HEK293 (cell line): ENCODE measurements at regions not wholly inside any gene's neighbourhood (a gene's known extent, or its start where the extent isn't known, plus 50 kb on each side); places are given as distances from the start of the nearest gene placed in this dataset.

Experiments
- CTCF ChIA-PET: fragments of 350-600 bp; formaldehyde crosslinking; extraction: SDS; loops from one replicate; lab custom pipeline; 2021; ENCODE audit warnings: antibody characterized with exemption; lab: Yijun Ruan, JAX
- POLR2A ChIA-PET: fragments of 300-600 bp; formaldehyde crosslinking; extraction: SDS; loops from one replicate; lab custom pipeline; 2020; ENCODE audit warnings: antibody characterized with exemption, inconsistent platforms; lab: Yijun Ruan, JAX
- H3K27ac ChIP-seq: fragments of 200-500 bp; sonication (Bioruptor generic); 2 replicates; pipeline ENCODE4 v1.5.1; 2014; ENCODE audit warnings: low read depth, low read length, control low read depth, inconsistent platforms; ENCODE audit errors: extremely low read depth
- H3K36me3 ChIP-seq, 2 experiments: fragments of 200-500 bp in 1 of 2; sonication (Bioruptor generic) in 1 of 2; 1 replicate in 1 of 2; 2 replicates in 1 of 2; pipeline ENCODE4 v1.5.1; 2014 to 2017; ENCODE audit warnings: inconsistent platforms in 2 of 2, low read length in 2 of 2; ENCODE audit not compliant: control insufficient read depth in 2 of 2, insufficient read depth in 1 of 2
- H3K4me1 ChIP-seq: fragments of 200-500 bp; sonication (Bioruptor generic); 2 replicates; pipeline ENCODE4 v1.5.1; 2014; ENCODE audit warnings: mild to moderate bottlenecking, low read length, inconsistent platforms; ENCODE audit not compliant: control insufficient read depth, insufficient read depth
- H3K4me3 ChIP-seq: 2 replicates; pipeline ENCODE4 v1.5.1; 2011; ENCODE audit warnings: low read depth, mild to moderate bottlenecking, control low read depth, low read length, moderate library complexity
- H3K9me3 ChIP-seq: fragments of 200-500 bp; sonication (Bioruptor generic); 2 replicates; pipeline ENCODE4 v1.5.1; 2014; ENCODE audit warnings: low read depth, low read length, inconsistent platforms; ENCODE audit not compliant: control insufficient read depth, insufficient read depth
- GLIS1 ChIP-seq: fragments of 450-650 bp; formaldehyde crosslinking; IDR thresholded peaks from 2 replicates; pipeline ENCODE4 v1.5.1; 2016; ENCODE audit warnings: missing biosample characterization, missing genetic modification characterization
- ZIC2 ChIP-seq: fragments of 450-650 bp; formaldehyde crosslinking; IDR thresholded peaks from 2 replicates; pipeline ENCODE4 v1.5.1; 2016; ENCODE audit warnings: missing biosample characterization, missing genetic modification characterization
- ZNF248 ChIP-seq: fragments of 450-650 bp; formaldehyde crosslinking; IDR thresholded peaks from 2 replicates; pipeline ENCODE4 v1.5.1; 2017; ENCODE audit warnings: missing biosample characterization, missing genetic modification characterization
- ZNF521 ChIP-seq: fragments of 450-650 bp; formaldehyde crosslinking; IDR thresholded peaks from 2 replicates; pipeline ENCODE4 v1.5.1; 2017; ENCODE audit warnings: missing biosample characterization, mild to moderate bottlenecking, missing genetic modification characterization
- ZNF596 ChIP-seq: fragments of 450-650 bp; IDR thresholded peaks from 2 replicates; pipeline ENCODE4 v1.5.0; 2018; ENCODE audit warnings: missing biosample characterization, mild to moderate bottlenecking, missing genetic modification characterization, moderate library complexity
- ZNF692 ChIP-seq: fragments of 450-650 bp; formaldehyde crosslinking; IDR thresholded peaks from 2 replicates; pipeline ENCODE4 v1.5.1; 2016; ENCODE audit warnings: missing biosample characterization, missing genetic modification characterization
- ZXDB ChIP-seq: fragments of 450-650 bp; formaldehyde crosslinking; IDR thresholded peaks from 2 replicates; pipeline ENCODE4 v1.5.1; 2016; ENCODE audit warnings: missing biosample characterization, missing genetic modification characterization
- TF ChIP-seq, protein P1 (sequence below): fragments of 450-650 bp; formaldehyde crosslinking; IDR thresholded peaks from 2 replicates; pipeline ENCODE4 v1.5.1; 2016; ENCODE audit warnings: missing biosample characterization, missing genetic modification characterization
- TF ChIP-seq, protein P2 (sequence below): sonication (generic); formaldehyde crosslinking; IDR thresholded peaks from 2 replicates; pipeline ENCODE4 v1.8.1; 2022; ENCODE audit warnings: mild to moderate bottlenecking, moderate library complexity, missing genetic modification reagents

GRCh38 chr1:232557502-232558191 is 72.3 kb downstream of the SIPA1L2 start:
- ChIA-PET POLR2A (interaction anchor here (0.7 to 1.3 kb wide), 2 partner anchors 10 to 20 kb away, joined by 3 to 4 read pairs; no protein-coding TSS in a partner anchor), CTCF (interaction anchor here (0.6 kb wide), 1 partner anchor 678 kb away, joined by 3 read pairs; no protein-coding TSS in a partner anchor)
- H3K36me3 ChIP-seq = no peaks in the 10 kb centered on the region
- peak overlapping the region; percentile 0; the same call in 1 of the 2 replicates for H3K27ac ChIP-seq
- no peaks in the 10 kb centered on the region for H3K9me3 ChIP-seq
- TF ChIP-seq ZIC2 (tag by site-specific recombination) = 0 out of 2 replicates have a peak, but pooled peaks have one; percentile 12
- no peak for TF ChIP-seq ZNF248 (tag by site-specific recombination)
- TF ChIP-seq GLIS1 (tag by site-specific recombination) = peak; percentile 34; the same call in 1 of the 2 replicates
- no peak overlapping the region for H3K4me3 ChIP-seq
- peaks cover 72% of the 10 kb centered on the region for H3K4me1 ChIP-seq

DNA sequence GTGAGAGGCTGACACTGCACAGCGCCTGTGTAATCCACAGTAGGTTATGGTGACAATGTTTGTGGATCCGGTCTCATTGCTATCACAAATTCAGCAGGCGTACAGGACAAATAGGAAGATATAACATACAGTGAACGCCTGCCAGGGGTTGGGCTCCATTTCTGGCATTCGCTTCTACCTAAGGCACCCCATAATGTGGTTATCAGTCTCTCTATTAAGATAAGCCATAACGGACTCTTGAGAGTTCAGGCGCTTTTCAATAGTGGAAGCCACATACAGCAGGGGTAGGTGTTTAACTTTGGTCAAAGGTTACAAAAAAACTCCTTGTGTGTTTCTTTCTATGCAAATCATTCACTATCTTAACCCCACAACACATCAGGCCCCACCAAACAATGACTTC is 72.8 kb downstream of the SIPA1L2 start:
- ChIA-PET CTCF (interaction anchor here (0.6 to 2.3 kb wide), 3 partner anchors 70 to 679 kb away, joined by 3 to 9 read pairs (median 3); no protein-coding TSS in a partner anchor), POLR2A (interaction anchor here (1.1 to 1.9 kb wide), 4 partner anchors 9 to 1219 kb away, joined by 3 to 7 read pairs (median 3); partner anchors contain the start of genes EXOC8 and SPRTN)
- H3K4me1 ChIP-seq = peaks cover 70% of the 10 kb centered on the region
- H3K9me3 ChIP-seq = no peaks in the 10 kb centered on the region
- no peak for TF ChIP-seq ZNF521 (tag by site-specific recombination)
- TF ChIP-seq, protein P1, sequence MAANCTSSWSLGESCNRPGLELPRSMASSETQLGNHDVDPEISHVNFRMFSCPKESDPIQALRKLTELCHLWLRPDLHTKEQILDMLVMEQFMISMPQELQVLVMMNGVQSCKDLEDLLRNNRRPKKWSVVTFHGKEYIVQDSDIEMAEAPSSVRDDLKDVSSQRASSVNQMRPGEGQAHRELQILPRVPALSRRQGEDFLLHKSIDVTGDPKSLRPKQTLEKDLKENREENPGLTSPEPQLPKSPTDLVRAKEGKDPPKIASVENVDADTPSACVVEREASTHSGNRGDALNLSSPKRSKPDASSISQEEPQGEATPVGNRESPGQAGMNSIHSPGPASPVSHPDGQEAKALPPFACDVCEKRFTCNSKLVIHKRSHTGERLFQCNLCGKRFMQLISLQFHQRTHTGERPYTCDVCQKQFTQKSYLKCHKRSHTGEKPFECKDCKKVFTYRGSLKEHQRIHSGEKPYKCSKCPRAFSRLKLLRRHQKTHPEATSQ (tag by site-specific recombination) = no peak
- TF ChIP-seq ZXDB (tag by site-specific recombination) = 0 out of 2 replicates have a peak, but pooled peaks have one; percentile 17
- TF ChIP-seq ZNF596 = 0 out of 2 replicates have a peak, but pooled peaks have one; percentile 4
- H3K27ac ChIP-seq = no peak overlapping the region; the same call in 1 of the 2 replicates
- no peaks in the 10 kb centered on the region; a peak in 1 of 3 replicates for H3K36me3 ChIP-seq
- H3K4me3 ChIP-seq = no peak overlapping the region

- POLR2A ChIA-PET = interaction anchor here (0.6 to 1.9 kb wide), 7 partner anchors 8 to 1219 kb away, joined by 3 to 7 read pairs (median 3); partner anchors contain the start of genes EXOC8 and SPRTN
Observed at GRCh38 chr1:232556351-232556750, 73.6 kb downstream of the SIPA1L2 start.

More at GRCh38 chr1:232556351-232556750, 73.6 kb downstream of the SIPA1L2 start:
- CTCF ChIA-PET = interaction anchor here (0.5 to 2.3 kb wide), 6 partner anchors 12 to 442 kb away, joined by 3 to 9 read pairs (median 3); no protein-coding TSS in a partner anchor
- 0 out of 2 replicates have a peak, but pooled peaks have one; percentile 27 for TF ChIP-seq ZNF692 (tag by site-specific recombination)
- TF ChIP-seq, protein P2, sequence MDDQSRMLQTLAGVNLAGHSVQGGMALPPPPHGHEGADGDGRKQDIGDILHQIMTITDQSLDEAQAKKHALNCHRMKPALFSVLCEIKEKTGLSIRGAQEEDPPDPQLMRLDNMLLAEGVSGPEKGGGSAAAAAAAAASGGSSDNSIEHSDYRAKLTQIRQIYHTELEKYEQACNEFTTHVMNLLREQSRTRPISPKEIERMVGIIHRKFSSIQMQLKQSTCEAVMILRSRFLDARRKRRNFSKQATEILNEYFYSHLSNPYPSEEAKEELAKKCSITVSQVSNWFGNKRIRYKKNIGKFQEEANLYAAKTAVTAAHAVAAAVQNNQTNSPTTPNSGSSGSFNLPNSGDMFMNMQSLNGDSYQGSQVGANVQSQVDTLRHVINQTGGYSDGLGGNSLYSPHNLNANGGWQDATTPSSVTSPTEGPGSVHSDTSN = no peak
- H3K36me3 ChIP-seq = no peaks in the 10 kb centered on the region; a peak in 1 of 3 replicates
- H3K9me3 ChIP-seq = no peaks in the 10 kb centered on the region
- H3K4me3 ChIP-seq = no peak overlapping the region
- no peak overlapping the region for H3K27ac ChIP-seq
- H3K4me1 ChIP-seq = peaks cover 67% of the 10 kb centered on the region
